Thoracic aorta (tissue), 2 donors: ENCODE measurements at regions not wholly inside any gene's neighbourhood (a gene's known extent, or its start where the extent isn't known, plus 50 kb on each side); places are given as distances from the start of the nearest gene placed in this dataset.

ENCODE experiments used
- ATAC-seq: fragments of 150-250 bp; one replicate; pipeline ENCODE4 v1.8.0; 2017; ENCODE audit warnings: low read depth; ENCODE audit not compliant: insufficient number of reproducible peaks, low FRiP score
- DNase-seq: peaks from one replicate; pipeline ENCODE4 v3.0.0-alpha.2; 2020; ENCODE audit warnings: low spot score
- H3K27ac ChIP-seq, 2 donors: fragments of 200-600 bp; sonication (generic); 1 replicate in 1 of 2; 2 replicates in 1 of 2; pipeline ENCODE4 v1.5.1; 2016; ENCODE audit warnings: mild to moderate bottlenecking in 2 of 2, moderate library complexity in 2 of 2
- H3K27me3 ChIP-seq: fragments of 200-600 bp; sonication (generic); replicated peaks from 2 replicates; pipeline ENCODE4 v1.6.0; 2016; ENCODE audit warnings: mild to moderate bottlenecking; ENCODE audit not compliant: insufficient read depth
- H3K36me3 ChIP-seq: fragments of 200-600 bp; sonication (generic); one replicate; pipeline ENCODE4 v1.5.1; 2016
- H3K4me1 ChIP-seq, 2 donors: fragments of 200-600 bp; sonication (generic); 1 replicate in 1 of 2; 2 replicates in 1 of 2; pipeline versions ENCODE4 v1.5.1 to v1.6.0; 2016; ENCODE audit warnings: low read depth in 2 of 2, mild to moderate bottlenecking in 1 of 2; ENCODE audit not compliant: control insufficient read depth in 1 of 2
- H3K4me3 ChIP-seq: fragments of 200-600 bp; sonication (generic); 2 replicates; pipeline ENCODE4 v1.5.1; 2016; ENCODE audit warnings: mild to moderate bottlenecking
- H3K9me3 ChIP-seq: fragments of 200-600 bp; sonication (generic); 2 replicates; pipeline ENCODE4 v1.5.1; 2016
- TF ChIP-seq, protein P1 (sequence below): fragments of 200-600 bp; sonication (generic); IDR thresholded peaks from one replicate; pipeline ENCODE4 v1.5.1; 2019; ENCODE audit warnings: antibody characterized with exemption

GRCh38 chr4:176896211-176896610, 103.5 kb upstream of the VEGFC start:
- TF ChIP-seq, protein P1, sequence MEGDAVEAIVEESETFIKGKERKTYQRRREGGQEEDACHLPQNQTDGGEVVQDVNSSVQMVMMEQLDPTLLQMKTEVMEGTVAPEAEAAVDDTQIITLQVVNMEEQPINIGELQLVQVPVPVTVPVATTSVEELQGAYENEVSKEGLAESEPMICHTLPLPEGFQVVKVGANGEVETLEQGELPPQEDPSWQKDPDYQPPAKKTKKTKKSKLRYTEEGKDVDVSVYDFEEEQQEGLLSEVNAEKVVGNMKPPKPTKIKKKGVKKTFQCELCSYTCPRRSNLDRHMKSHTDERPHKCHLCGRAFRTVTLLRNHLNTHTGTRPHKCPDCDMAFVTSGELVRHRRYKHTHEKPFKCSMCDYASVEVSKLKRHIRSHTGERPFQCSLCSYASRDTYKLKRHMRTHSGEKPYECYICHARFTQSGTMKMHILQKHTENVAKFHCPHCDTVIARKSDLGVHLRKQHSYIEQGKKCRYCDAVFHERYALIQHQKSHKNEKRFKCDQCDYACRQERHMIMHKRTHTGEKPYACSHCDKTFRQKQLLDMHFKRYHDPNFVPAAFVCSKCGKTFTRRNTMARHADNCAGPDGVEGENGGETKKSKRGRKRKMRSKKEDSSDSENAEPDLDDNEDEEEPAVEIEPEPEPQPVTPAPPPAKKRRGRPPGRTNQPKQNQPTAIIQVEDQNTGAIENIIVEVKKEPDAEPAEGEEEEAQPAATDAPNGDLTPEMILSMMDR = no peak
- Histone ChIP-seq H3K27me3 (no peaks in the 10 kb centered on the region), H3K27ac (no peak overlapping the region), H3K4me3 (no peak overlapping the region), H3K36me3 (no peaks in the 10 kb centered on the region), H3K9me3 (no peaks in the 10 kb centered on the region), H3K4me1 (no peaks in the 10 kb centered on the region)
- ATAC-seq = no peak
- no peak for DNase-seq

DNA sequence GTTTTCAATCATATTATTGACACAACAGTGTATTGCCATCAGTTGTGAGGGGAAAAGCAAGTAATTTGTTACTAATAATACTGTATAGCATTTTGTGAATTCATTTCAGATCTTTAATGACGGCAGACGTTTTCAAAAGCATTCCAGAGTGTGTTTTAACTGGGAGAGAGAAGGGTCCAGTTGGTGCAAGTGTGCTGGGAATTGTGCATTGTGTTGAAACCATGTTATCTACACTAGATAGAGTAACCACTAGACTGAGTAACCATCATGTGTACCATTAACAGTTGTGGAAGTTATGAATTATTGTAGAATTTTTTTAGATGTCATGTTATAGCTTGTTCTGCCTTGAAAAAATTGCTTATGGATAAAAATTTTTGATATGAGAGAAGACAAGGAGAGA, 104.5 kb upstream of the VEGFC start:
- H3K4me3 ChIP-seq = no peak overlapping the region
- H3K36me3 ChIP-seq = no peaks in the 10 kb centered on the region
- H3K4me1 ChIP-seq = no peaks in the 10 kb centered on the region
- H3K27me3 ChIP-seq = no peaks in the 10 kb centered on the region
- DNase-seq = no peak
- no peak overlapping the region for H3K27ac ChIP-seq
- no peaks in the 10 kb centered on the region for H3K9me3 ChIP-seq
- TF ChIP-seq, protein P1 = no peak
- no peak for ATAC-seq

DNA sequence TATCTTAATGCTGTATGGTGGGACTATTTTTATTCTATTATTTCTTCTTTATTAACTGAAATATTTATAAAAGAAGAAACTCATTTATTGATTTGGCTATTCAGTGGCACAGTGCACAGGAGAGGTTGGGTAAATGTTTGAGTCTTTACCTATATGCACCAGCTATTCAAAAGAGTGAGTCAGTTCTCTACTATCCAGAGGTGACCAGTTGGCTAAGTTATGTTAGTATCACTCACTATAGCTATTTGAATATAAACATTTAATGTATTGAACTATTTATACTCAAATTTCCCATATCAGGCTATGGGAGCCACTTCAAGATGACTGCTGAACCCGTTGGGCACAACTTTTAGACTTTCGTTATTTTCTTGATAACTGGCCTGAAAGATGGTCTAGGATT, 106.1 kb upstream of the VEGFC start:
- no peaks in the 10 kb centered on the region for H3K4me1 ChIP-seq
- H3K27me3 ChIP-seq = no peaks in the 10 kb centered on the region
- no peaks in the 10 kb centered on the region for H3K36me3 ChIP-seq
- H3K4me3 ChIP-seq = no peak overlapping the region
- TF ChIP-seq, protein P1 = no peak
- H3K9me3 ChIP-seq = no peaks in the 10 kb centered on the region
- ATAC-seq (no peak), DNase-seq (no peak)
- H3K27ac ChIP-seq = no peak overlapping the region

DNA sequence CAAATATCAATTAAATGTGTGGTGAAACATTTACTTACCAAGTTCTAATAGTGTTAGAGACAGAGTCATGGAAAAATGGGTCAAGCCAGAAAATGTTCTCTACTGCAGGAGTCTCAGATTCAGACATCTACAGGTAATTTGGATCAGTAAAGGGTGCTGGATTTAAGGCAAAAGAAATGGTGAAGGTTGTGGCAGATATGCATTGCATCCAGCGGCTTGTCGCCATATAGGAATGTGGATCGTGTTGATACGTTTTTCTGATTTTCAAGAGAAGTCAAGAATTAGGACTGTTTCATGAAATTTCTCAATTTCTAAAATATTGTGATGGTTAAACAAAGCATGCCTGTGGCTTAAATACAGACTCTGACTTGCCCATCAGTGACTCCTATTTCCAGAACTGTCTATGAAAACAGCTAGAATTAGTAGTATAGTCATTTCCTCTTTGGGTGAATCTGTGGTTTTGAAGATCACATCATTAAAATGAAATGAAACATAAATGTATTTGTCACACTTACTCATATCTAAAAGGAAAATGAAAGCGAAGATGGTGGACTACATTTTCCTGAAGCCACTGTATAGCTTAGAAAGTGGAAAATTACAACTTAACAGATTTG, 110.1 kb upstream of the VEGFC start:
- Histone ChIP-seq H3K4me1 (no peaks in the 10 kb centered on the region), H3K27me3 (no peaks in the 10 kb centered on the region), H3K27ac (no peak overlapping the region), H3K4me3 (no peak overlapping the region), H3K36me3 (no peaks in the 10 kb centered on the region), H3K9me3 (no peaks in the 10 kb centered on the region)
- TF ChIP-seq, protein P1 = no peak
- ATAC-seq = no peak
- no peak for DNase-seq

DNA sequence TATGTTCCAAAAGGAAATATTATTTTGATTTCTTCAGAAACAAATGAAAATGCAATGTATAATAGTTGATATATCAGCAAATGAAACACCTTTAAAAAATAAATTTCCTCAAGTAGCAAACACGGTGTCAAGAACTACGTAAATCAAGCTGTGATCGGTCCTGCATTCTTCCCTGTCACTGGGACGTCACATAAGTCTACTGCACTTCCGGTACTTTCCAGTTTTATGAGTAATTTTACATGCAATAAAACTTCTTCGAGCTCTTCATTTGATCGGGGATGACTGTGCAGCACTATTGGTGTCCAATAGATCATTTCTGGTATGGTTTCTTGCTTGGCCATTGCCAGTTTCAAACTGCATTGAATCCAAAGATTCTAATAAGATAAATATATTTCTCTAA, 114.0 kb upstream of the VEGFC start:
- TF ChIP-seq, protein P1 = no peak
- no peaks in the 10 kb centered on the region for H3K4me1 ChIP-seq
- no peak overlapping the region for H3K27ac ChIP-seq
- H3K36me3 ChIP-seq = no peaks in the 10 kb centered on the region
- H3K4me3 ChIP-seq = no peak overlapping the region
- ATAC-seq (no peak), DNase-seq (no peak)
- H3K9me3 ChIP-seq = no peaks in the 10 kb centered on the region
- H3K27me3 ChIP-seq = no peaks in the 10 kb centered on the region
